ENCODE measurements at regions not wholly inside any gene's neighbourhood (a gene's known extent, or its start where the extent isn't known, plus 50 kb on each side); places are given as distances from the start of the nearest gene placed in this dataset.

DNA sequence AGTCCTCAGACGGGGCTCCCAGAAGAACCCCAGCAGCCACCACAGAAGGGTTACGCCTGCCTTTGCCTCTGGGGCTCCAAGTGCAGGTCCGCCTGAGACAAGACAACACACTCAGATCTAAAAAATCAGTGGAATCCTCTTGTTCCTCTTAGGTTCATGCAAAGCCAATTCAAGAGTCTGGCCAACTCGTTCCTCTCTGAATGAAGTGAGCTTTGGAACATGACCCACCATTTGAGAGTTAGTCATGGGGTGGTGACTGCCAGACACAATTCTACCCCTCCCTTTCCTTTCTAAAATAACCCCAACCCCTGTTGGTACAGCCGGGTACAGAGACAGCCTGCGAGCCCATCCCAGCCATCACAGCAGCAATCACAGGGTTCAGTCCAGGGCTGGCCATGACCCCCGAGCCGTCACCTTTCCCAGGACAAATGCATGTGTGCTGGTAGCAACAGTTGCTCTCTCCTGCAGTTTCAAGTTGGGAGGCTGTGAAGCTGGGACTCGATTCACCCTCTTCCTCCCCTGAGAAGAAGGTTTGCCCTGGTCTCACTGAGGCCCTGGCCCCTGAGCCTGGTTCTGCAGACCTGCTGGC lies 183.1 kb upstream of the SH3BP4 start:
- DNase-seq = no peak

DNA sequence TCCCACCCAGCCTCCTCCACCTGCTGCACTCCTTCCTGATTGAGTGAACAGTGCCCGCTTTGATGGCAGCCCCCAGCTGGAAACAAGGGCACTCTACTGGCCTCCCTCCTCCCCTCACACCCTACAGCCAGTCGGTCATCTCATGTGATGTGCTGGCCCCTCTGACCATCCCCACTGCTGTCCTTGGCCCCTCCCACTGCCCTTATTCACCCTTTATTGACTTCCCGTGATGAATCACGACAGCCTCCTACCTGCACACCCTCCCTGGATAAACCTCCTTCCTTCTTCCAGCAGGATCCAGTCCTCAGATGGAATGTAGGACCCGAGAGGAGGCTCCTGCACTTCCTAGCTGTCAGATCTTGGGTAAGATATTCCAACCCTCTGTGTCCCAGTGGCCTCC lies 186.5 kb upstream of the SH3BP4 start:
- no peak for DNase-seq

DNA sequence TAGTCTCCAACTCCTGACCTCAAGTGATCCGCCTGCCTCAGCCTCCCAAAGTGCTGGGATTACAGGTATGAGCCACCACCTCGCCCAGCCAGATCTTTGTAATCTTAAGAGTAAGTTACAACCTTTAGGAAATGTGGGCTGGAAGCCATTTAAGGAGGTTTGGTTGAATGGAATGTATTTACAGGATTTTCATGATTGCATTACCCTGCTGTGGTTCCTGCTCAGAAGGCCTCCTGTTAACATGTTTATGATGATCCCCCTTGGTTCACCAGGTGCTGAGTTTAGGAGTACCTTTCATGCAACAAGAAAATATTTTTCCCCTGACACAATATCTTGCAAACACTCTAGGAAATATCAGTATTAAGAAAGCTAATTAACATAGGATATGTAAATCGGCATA lies 187.4 kb upstream of the SH3BP4 start:
- no peak for DNase-seq

DNA sequence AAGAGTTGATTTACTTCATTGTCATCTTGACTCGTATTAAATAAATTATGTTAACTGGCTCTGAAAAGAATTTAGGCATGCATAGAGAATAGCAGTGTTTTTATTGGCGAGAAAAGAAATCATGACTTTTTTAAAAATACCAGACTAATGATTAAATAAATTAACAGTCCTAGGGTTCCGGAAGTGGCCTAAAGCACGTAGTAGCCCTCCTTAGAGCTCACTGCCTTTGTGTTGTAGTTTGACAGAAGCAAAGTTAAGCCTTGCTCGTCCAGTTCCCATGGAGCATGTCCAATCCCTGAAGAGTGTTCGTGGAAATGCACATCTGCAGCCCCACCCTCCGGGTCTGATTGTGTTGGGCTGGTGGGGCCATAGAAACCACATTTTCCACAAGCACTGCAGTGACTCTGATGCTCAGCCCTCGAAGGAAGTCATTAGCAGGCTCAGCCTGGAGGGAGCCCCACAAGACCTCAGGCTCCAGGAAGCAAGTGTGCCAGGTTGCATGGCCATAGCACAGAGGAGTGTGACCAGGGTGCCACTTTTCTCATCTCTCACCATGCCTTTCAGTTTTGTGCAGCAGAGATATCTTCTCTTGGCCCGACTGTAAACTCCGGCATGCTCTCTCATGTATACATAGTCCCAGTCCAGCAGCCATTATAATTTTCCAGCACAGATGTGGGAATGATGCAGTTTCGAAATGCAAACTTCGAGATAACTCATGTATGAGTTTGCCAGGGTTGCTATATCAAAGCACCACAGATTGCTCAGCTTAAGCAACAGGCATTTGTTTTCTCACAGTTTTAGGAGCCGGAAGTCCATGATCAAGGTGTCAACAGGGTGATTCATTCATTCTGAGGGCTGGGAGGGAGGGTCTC lies 188.6 kb upstream of the SH3BP4 start:
- no peak for DNase-seq

DNA sequence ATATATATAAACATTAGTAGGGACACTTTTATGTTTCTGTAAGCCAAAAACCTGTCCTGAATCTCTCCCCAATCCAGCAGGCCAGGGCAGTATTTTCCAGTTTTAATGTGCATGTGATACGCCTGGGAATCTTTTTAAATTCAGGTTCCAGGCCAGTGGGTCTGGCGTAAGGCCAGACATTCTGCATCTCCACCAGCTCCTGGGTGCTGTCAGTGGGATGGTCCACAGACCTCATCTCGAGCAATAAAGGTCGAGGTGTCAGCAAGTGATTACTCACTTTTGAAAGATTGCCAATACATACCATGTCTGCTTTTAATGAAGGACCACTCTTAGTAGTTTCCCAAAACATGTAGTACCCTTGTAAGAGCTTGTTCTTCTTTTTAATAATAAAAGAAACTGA lies 189.9 kb upstream of the SH3BP4 start:
- DNase-seq = no peak

DNA sequence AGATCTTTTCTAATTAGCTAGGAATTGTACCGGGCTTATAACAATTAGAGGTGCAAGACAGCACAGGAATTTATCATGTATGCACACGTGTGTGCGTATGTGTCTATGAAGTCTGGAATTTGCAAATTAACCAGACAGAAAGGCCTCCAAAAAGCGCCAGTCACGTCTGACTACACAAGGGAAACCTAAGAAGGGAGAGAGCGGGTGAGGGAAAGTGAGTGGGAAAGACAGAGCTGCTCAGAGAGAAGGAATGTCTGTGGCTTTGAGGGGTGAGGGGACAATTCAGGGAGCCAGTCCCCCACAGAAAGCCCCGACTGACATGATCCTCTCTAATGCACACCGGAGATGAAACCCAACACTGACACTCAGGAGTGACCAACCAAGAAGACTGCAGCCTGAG lies 197.7 kb upstream of the SH3BP4 start:
- DNase-seq = no peak

DNA sequence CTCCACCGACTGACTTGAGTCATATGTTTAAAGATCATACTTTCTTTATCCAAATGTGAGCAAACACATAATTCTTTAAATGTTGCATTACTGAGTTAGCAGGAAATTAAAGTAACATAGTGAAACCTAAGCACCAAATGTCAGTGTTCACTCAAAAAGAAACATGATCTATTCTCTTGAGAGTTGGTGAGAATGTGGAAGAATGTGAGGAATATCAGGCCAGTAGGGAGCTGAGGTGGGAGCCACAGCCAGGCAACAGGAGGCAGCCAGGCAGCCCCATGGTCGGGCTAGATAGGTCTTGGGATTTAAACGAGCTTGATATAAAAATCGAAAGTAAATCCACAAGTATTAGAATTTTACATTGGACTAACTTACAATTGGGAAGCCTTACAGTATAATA lies 198.1 kb upstream of the SH3BP4 start:
- DNase-seq = no peak

DNA sequence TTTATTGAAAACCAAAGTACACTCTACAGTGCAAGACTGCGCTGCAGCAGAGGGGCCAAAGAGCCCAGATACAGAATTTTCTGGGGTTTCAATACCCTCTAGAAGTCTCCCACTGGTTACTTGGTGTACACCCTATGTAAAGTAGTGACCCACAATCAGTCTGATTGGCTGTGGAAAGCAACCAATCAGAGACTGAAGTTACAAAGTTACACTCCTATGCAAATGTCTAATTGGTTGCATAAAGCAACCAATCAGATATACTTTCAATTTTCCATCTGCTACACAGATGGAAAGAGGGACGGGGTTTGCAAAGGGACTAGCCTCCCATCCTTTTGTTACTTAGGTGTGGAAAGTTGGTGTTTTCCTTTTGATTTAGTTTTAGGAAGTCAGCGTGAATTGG lies 198.9 kb upstream of the SH3BP4 start:
- no peak for DNase-seq

- DNase-seq = no peak
Measured at GRCh38 chr2:234751275-234751973, 200.4 kb upstream of the SH3BP4 start.

DNA sequence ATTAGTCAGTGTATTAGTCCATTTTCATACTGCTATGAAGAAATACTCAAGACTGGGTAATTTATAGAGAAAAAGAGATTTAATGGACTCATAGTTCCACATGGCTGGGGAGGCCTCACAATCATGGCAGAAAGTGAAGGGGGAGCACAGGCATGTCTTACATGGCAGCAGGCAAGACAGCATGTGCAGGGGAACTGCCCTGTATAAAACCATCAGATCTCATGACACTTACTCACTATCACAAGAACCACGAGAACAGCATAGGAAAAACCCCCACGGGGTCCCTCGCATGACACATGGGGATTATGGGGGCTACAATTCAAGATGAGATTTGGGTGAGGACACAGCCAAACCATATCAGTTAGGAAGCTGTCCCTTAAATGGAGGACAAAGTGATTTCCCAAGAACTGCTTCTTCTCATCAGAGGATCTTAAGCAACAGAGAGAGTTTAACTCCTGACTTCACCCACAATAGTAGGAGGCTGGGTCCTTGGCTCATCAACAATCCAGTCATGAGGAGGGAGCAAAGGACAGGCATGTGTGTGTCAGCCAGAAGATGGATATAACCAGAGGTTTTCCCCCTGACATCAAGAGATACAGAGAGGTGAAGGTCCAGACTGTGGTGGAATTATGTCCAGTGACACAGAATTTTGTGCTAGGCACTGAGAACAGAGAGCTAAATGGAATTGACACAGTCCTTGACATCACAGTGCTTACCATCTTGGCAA lies 203.8 kb upstream of the SH3BP4 start:
- DNase-seq = no peak

DNA sequence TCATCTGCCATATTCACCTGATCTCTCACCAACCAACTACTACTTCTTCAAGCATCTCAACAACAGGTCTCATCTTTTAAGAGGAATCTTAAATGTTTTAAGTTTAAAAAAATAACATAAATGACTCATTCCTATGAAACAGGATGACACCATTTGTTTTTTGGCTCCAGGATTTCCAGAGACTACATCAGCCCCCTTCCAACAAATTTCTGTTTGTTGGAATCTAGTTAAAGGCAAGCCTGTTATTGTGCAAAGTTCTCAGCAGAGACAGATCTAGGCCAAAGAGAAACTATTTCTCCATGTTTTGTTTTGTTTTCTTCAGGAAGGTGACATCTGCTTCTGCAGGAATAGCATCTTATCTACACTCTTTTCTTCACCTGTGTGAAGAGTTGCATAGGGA lies 204.8 kb upstream of the SH3BP4 start:
- DNase-seq = no peak

DNA sequence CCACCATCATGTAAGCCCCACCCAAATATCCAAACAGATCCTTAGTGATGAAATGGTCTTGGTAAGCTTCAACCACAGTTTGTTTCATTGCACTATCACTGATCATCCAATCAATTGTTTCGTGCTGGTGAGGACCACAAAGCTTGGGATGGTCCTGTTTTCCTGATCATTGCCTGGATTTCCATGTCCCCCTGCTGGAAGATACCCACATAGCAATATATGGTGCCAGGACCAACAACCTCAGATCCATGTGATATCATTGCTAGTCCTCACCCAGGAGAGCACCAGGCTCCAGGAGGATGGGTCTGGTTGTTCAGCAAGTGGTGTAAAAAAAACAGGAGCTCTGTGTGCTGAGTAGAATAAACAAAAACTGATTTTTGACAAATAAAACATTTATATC lies 206.5 kb upstream of the SH3BP4 start:
- no peak for DNase-seq

DNA sequence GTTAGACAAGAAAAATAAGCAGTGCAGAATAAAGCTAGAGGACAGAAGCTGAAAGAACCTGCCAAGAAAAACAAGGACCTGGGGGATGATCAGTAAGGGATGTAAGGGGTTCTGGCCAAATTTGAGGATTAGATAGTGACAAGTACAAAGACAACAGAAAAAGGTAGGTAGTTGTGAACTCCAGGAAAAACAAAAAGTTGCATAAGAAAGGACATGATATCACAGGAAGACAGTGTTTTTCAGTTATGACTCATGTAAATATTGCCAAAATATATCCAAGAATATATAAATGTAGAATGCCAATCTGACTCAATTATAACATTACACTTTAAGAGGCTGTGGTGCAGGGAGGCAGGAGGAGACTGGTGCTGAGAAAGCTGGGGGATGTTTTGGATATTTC lies 209.8 kb upstream of the SH3BP4 start:
- no peak for DNase-seq

DNA sequence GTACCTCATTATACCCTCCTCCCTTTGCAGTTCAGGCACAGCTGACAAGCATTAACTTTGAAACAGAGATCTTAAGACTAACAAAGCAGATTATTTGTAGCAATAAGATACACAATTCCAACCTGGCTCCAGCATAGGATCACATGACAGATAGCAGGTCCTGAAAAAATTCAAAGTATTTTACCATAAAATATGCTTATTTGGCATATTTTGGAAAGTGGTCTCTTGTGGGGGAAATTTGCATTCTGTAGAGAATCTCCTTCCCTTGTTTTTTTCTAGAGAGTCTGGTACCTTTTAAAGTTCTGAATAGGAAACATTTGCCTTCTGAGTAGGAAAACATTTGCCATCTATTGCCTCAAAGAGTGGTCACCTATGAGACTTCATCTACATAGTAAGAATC lies 212.8 kb upstream of the SH3BP4 start:
- DNase-seq = no peak

- peak in 7 of 56 donors; percentile 2 to 47 (median 9) for DNase-seq
Measured at GRCh38 chr2:234735829-234736228, 216.0 kb upstream of the SH3BP4 start.

- DNase-seq = no peak
Measured at GRCh38 chr2:234733795-234734600, 217.8 kb upstream of the SH3BP4 start.

- DNase-seq = no peak
Measured at GRCh38 chr2:234733093-234733489, 218.7 kb upstream of the SH3BP4 start.

- no peak for DNase-seq
Measured at GRCh38 chr2:234732404-234733092, 219.3 kb upstream of the SH3BP4 start.

GRCh38 chr2:234731236-234731635 lies 220.6 kb upstream of the SH3BP4 start:
- DNase-seq = no peak

DNA sequence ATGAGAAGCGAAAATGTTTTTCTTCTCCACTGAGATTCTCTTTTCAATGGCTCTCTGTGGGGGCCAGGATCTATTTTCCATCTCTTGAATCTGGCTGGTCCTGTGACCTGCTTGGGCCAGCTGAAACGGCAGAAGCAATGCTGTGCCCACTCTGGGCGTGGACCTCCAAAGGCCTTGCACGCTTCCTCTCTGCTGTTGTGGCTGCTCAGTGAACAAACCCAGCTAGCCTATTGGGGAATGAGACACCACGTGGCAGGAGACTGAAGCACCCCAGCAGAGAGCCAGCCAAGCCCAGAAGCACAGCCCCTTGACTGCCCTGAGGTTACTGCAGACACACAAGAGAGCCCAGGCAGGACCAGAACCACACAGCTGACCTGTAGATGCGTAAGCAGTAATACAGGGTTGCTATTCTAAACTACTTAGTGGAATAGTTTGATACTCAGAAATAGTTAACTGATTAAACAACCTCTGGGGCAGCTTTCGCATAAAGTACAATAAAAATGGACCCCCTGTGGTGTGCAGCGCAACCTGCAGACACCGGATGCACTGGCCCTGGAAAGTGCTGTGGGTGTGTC lies 221.7 kb upstream of the SH3BP4 start:
- no peak for DNase-seq
